Keratinocyte (primary cell): ENCODE measurements at regions not wholly inside any gene's neighbourhood (a gene's known extent, or its start where the extent isn't known, plus 50 kb on each side); places are given as distances from the start of the nearest gene placed in this dataset.

ENCODE experiments used
- DNase-seq: peaks from one replicate; pipeline ENCODE4 v3.0.0-alpha.2; 2011; ENCODE audit warnings: low read depth, missing footprints, low spot score
- FAIRE-seq: peaks from 2 replicates; lab custom pipeline; 2011; peaks lifted over from hg19 to GRCh38; lab: Jason Lieb, UNC
- H2AFZ ChIP-seq: 2 replicates; pipeline ENCODE4 v1.6.0; 2012; ENCODE audit warnings: low read length, control low read depth, inconsistent platforms; ENCODE audit not compliant: control insufficient read depth
- H3K27ac ChIP-seq: 2 replicates; pipeline ENCODE4 v1.5.1; 2011; ENCODE audit warnings: low read length; ENCODE audit not compliant: control insufficient read depth, insufficient read depth
- H3K27me3 ChIP-seq: 3 replicates; pipeline ENCODE4 v1.6.0; 2011; ENCODE audit warnings: low read length; ENCODE audit not compliant: control insufficient read depth, insufficient read depth; ENCODE audit errors: extremely low read depth
- H3K36me3 ChIP-seq, 2 experiments: 2 replicates in 1 of 2; 3 replicates in 1 of 2; pipeline ENCODE4 v1.5.1; 2011; ENCODE audit warnings: low read length in 2 of 2, mild to moderate bottlenecking in 1 of 2; ENCODE audit not compliant: control insufficient read depth in 2 of 2, insufficient read depth in 2 of 2; ENCODE audit errors: extremely low read depth in 1 of 2
- H3K4me1 ChIP-seq: 3 replicates; pipeline ENCODE4 v1.5.1; 2011; ENCODE audit warnings: low read length; ENCODE audit not compliant: control insufficient read depth, insufficient read depth; ENCODE audit errors: extremely low read depth
- H3K4me2 ChIP-seq: 3 replicates; pipeline ENCODE4 v1.6.0; 2011; ENCODE audit warnings: low read depth, low read length; ENCODE audit not compliant: control insufficient read depth, insufficient read depth; ENCODE audit errors: extremely low read depth
- H3K4me3 ChIP-seq, 3 experiments: fragments of 200-600 bp in 1 of 3; sonication (generic) in 1 of 3; 2 replicates in 2 of 3; 3 replicates in 1 of 3; pipeline ENCODE4 v1.5.1; 2011 to 2016; ENCODE audit warnings: low read length in 3 of 3, mild to moderate bottlenecking in 3 of 3, control low read depth in 2 of 3, inconsistent platforms in 1 of 3, low read depth in 1 of 3, mixed read lengths in 1 of 3, mixed run types in 1 of 3, moderate library complexity in 1 of 3; ENCODE audit not compliant: control insufficient read depth in 2 of 3, insufficient read depth in 2 of 3; ENCODE audit errors: extremely low read depth in 1 of 3
- H3K79me2 ChIP-seq: 2 replicates; pipeline ENCODE4 v1.6.0; 2012; ENCODE audit warnings: low read length; ENCODE audit not compliant: control insufficient read depth, insufficient read depth
- H3K9ac ChIP-seq: 3 replicates; pipeline ENCODE4 v1.6.0; 2011; ENCODE audit warnings: low read length; ENCODE audit not compliant: control insufficient read depth, insufficient read depth; ENCODE audit errors: extremely low read depth
- H3K9me1 ChIP-seq: 3 replicates; pipeline ENCODE4 v1.6.0; 2011; ENCODE audit warnings: low read length; ENCODE audit not compliant: control insufficient read depth, insufficient read depth; ENCODE audit errors: extremely low read depth
- H3K9me3 ChIP-seq: 2 replicates; pipeline ENCODE4 v1.5.1; 2012; ENCODE audit warnings: low read depth, low read length; ENCODE audit not compliant: control insufficient read depth
- H4K20me1 ChIP-seq: 3 replicates; pipeline ENCODE4 v1.6.0; 2011; ENCODE audit warnings: low read length; ENCODE audit not compliant: control insufficient read depth, insufficient read depth; ENCODE audit errors: extremely low read depth
- EZH2 ChIP-seq: IDR thresholded peaks from one replicate; pipeline ENCODE4 v1.6.1; 2012; ENCODE audit warnings: inconsistent platforms, mild to moderate bottlenecking, low read length, moderate library complexity
- dilution Hi-C: fragments of 300-500 bp; cut with MboI; formaldehyde crosslinking; loops from one replicate; pipeline ENCODE4 v1.7.0; 2020; ENCODE audit warnings: low sequenced_read_pairs; ENCODE audit not compliant: extremely low pct_ligation_motif_present
- TF ChIP-seq, protein P1 (sequence below), 3 experiments: IDR thresholded peaks in 1 of 3; conservative IDR thresholded peaks in 1 of 3; optimal IDR thresholded peaks in 1 of 3; 2 replicates in 2 of 3; 3 replicates in 1 of 3; pipeline versions ENCODE3 to v1.5.1; 2011; ENCODE audit warnings: low read length in 3 of 3, mild to moderate bottlenecking in 3 of 3, moderate library complexity in 2 of 3, control low read depth in 1 of 3, inconsistent platforms in 1 of 3; ENCODE audit not compliant: insufficient read depth in 2 of 3; ENCODE audit errors: extremely low read depth in 1 of 3

DNA sequence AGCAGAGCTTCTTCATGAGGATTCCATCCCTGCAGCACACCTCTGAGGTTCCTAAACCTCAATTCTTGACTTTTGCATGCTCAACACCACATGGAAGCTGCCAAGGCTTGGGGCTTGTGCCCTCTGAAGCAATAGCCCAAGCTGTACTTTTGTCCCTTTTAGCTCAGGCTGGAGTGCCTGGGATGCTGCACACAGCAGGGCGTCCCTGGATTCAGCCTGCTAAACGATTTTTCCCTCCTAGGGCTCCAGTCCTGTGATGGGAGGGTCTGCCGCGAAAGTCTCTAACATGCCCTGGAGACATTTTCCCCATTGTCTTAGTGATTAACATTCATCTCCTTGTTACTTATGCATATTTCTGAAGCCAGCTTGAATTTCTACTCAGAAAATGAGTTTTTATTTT, 98.3 kb downstream of the SLITRK5 start:
- TF ChIP-seq, protein P1, sequence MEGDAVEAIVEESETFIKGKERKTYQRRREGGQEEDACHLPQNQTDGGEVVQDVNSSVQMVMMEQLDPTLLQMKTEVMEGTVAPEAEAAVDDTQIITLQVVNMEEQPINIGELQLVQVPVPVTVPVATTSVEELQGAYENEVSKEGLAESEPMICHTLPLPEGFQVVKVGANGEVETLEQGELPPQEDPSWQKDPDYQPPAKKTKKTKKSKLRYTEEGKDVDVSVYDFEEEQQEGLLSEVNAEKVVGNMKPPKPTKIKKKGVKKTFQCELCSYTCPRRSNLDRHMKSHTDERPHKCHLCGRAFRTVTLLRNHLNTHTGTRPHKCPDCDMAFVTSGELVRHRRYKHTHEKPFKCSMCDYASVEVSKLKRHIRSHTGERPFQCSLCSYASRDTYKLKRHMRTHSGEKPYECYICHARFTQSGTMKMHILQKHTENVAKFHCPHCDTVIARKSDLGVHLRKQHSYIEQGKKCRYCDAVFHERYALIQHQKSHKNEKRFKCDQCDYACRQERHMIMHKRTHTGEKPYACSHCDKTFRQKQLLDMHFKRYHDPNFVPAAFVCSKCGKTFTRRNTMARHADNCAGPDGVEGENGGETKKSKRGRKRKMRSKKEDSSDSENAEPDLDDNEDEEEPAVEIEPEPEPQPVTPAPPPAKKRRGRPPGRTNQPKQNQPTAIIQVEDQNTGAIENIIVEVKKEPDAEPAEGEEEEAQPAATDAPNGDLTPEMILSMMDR (optimal IDR thresholded peaks at IDR 0.05 in 1 of 3, IDR thresholded peaks at IDR 0.05 in 1 of 3, conservative IDR thresholded peaks at IDR 0.05 in 1 of 3; ENCODE audit: extremely low read depth in 1 of 3, insufficient read depth in 2 of 3, low read length in 3 of 3): no peak
- no peak for TF ChIP-seq EZH2
- H3K36me3 ChIP-seq: no peaks in the 10 kb centered on the region
- H3K9me3 ChIP-seq: no peaks in the 10 kb centered on the region
- FAIRE-seq (no peak), DNase-seq (no peak)
- no peaks in the 10 kb centered on the region for H3K27me3 ChIP-seq
- H2AFZ ChIP-seq: no peak overlapping the region
- H3K79me2 ChIP-seq: no peaks in the 10 kb centered on the region
- no peaks in the 10 kb centered on the region for H3K4me1 ChIP-seq
- no peaks in the 10 kb centered on the region for H3K9me1 ChIP-seq
- dilution Hi-C loops: no loop called here
- H3K4me3 ChIP-seq: no peak overlapping the region
- no peak overlapping the region for H3K9ac ChIP-seq
- H3K27ac ChIP-seq: no peak overlapping the region
- H4K20me1 ChIP-seq: no peaks in the 10 kb centered on the region
- no peak overlapping the region for H3K4me2 ChIP-seq

DNA sequence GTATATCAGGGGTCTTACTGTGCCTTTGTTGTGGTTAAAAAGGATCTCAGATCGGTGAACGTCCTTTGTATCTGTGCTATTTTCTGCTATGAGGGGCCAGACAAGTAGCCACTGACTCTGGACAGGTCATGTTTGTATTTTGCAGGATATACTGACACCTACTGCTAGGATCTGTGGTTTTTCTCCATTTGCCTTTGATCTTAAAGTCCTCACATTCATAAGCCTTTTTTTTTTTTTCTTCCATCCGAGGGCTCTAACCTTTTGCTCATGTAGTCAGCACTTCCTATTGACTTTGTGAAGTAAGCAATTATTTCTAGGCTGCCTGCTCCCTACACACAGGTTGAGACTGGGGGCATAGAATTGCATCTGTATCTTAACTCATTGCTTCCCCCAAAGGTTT, 106.2 kb downstream of the SLITRK5 start:
- Histone ChIP-seq H3K4me2 (no peak overlapping the region), H2AFZ (no peak overlapping the region), H3K4me3 (no peak overlapping the region), H4K20me1 (no peaks in the 10 kb centered on the region), H3K79me2 (no peaks in the 10 kb centered on the region), H3K9me1 (no peaks in the 10 kb centered on the region), H3K27ac (no peak overlapping the region), H3K4me1 (no peaks in the 10 kb centered on the region), H3K27me3 (no peaks in the 10 kb centered on the region), H3K9ac (no peak overlapping the region), H3K9me3 (no peaks in the 10 kb centered on the region), H3K36me3 (no peaks in the 10 kb centered on the region)
- dilution Hi-C loops: no loop called here
- DNase-seq (no peak), FAIRE-seq (no peak)
- TF ChIP-seq, protein P1 (optimal IDR thresholded peaks at IDR 0.05 in 1 of 3, IDR thresholded peaks at IDR 0.05 in 1 of 3, conservative IDR thresholded peaks at IDR 0.05 in 1 of 3; ENCODE audit: extremely low read depth in 1 of 3, insufficient read depth in 2 of 3, low read length in 3 of 3): no peak
- TF ChIP-seq EZH2: no peak
